Smooth muscle cell (in vitro differentiated cells): ENCODE measurements at regions not wholly inside any gene's neighbourhood (a gene's known extent, or its start where the extent isn't known, plus 50 kb on each side); places are given as distances from the start of the nearest gene placed in this dataset.
A peak's percentile ranks its signal among the peaks of the same experiment; 100 is the strongest.

ENCODE experiments used
- DNase-seq: peaks from one replicate; lab custom pipeline; 2025; ENCODE audit not compliant: unreplicated experiment; lab: John Stamatoyannopoulos, UW
- H2AFZ ChIP-seq: fragments of 200-600 bp; sonication (generic); 2 replicates; pipeline ENCODE4 v1.6.0; 2016; ENCODE audit warnings: antibody characterized with exemption, low read depth, mild to moderate bottlenecking
- H3F3A ChIP-seq: fragments of 200-600 bp; sonication (generic); 2 replicates; pipeline ENCODE4 v1.6.0; 2017; ENCODE audit warnings: antibody characterized with exemption, low read depth
- H3K27ac ChIP-seq: fragments of 200-600 bp; sonication (generic); 2 replicates; pipeline ENCODE4 v1.5.1; 2016; ENCODE audit warnings: low read depth, mild to moderate bottlenecking
- H3K27me3 ChIP-seq: fragments of 200-600 bp; sonication (generic); 2 replicates; pipeline ENCODE4 v1.6.1; 2016; ENCODE audit warnings: low read depth, mild to moderate bottlenecking
- H3K36me3 ChIP-seq: fragments of 200-600 bp; sonication (generic); 2 replicates; pipeline ENCODE4 v1.5.1; 2016; ENCODE audit warnings: low read depth
- H3K4me1 ChIP-seq: fragments of 200-600 bp; sonication (generic); 2 replicates; pipeline ENCODE4 v1.5.1; 2016; ENCODE audit warnings: low read depth
- H3K4me2 ChIP-seq: fragments of 200-600 bp; sonication (generic); 2 replicates; pipeline ENCODE4 v1.6.0; 2016; ENCODE audit warnings: mild to moderate bottlenecking
- H3K4me3 ChIP-seq: fragments of 200-600 bp; sonication (generic); 2 replicates; pipeline ENCODE4 v1.5.1; 2016; ENCODE audit warnings: mild to moderate bottlenecking
- H3K79me2 ChIP-seq: fragments of 200-600 bp; sonication (generic); 2 replicates; pipeline ENCODE4 v1.6.0; 2016; ENCODE audit warnings: low read depth, mild to moderate bottlenecking
- H3K9ac ChIP-seq: fragments of 200-600 bp; sonication (generic); 2 replicates; pipeline ENCODE4 v1.6.0; 2016; ENCODE audit warnings: low read depth
- H3K9me3 ChIP-seq: fragments of 200-600 bp; sonication (generic); replicated peaks from 2 replicates; pipeline ENCODE4 v1.5.1; 2016; ENCODE audit warnings: low read depth
- H4K20me1 ChIP-seq: fragments of 200-600 bp; sonication (generic); 2 replicates; pipeline ENCODE4 v1.6.0; 2016; ENCODE audit warnings: low read depth
- CTCF ChIP-seq: fragments of 200-600 bp; sonication (generic); IDR thresholded peaks from 2 replicates; pipeline ENCODE4 v1.5.1; 2017; ENCODE audit warnings: borderline replicate concordance, mild to moderate bottlenecking, antibody characterized with exemption; ENCODE audit not compliant: insufficient read depth, poor library complexity, severe bottlenecking
- WGBS: methylation state at CpG from one replicate; pipeline ENCODE4 v1.1.7; 2016; ENCODE audit warnings: low lambda C conversion rate; 5-methylcytosine and 5-hydroxymethylcytosine counted together

GRCh38 chr4:189445613-189446012, 495.1 kb upstream of the FRG1 start:
- H3K36me3 ChIP-seq, result no peaks in the 10 kb centered on the region
- peak overlapping the region; percentile 17 for H2AFZ ChIP-seq
- H3K9ac ChIP-seq, result no peak overlapping the region
- no peaks in the 10 kb centered on the region for H3K4me1 ChIP-seq
- no peak overlapping the region for H3K4me2 ChIP-seq
- peaks cover 6% of the 10 kb centered on the region for H3F3A ChIP-seq
- no peak overlapping the region for H3K4me3 ChIP-seq
- no peak for DNase-seq
- no peaks in the 10 kb centered on the region for H3K9me3 ChIP-seq
- H4K20me1 ChIP-seq, result no peaks in the 10 kb centered on the region
- no peak overlapping the region for H3K27ac ChIP-seq
- H3K79me2 ChIP-seq, result no peaks in the 10 kb centered on the region
- no peaks in the 10 kb centered on the region for H3K27me3 ChIP-seq
- TF ChIP-seq CTCF, result no peak

GRCh38 chr4:189463734-189464133, 476.9 kb upstream of the FRG1 start:
- Histone ChIP-seq H3K4me1 (no peaks in the 10 kb centered on the region), H3K36me3 (no peaks in the 10 kb centered on the region), H3K4me2 (no peak overlapping the region), H3F3A (no peaks in the 10 kb centered on the region), H3K27ac (no peak overlapping the region), H3K9ac (no peak overlapping the region), H2AFZ (no peak overlapping the region), H4K20me1 (no peaks in the 10 kb centered on the region), H3K79me2 (no peaks in the 10 kb centered on the region), H3K9me3 (no peaks in the 10 kb centered on the region), H3K4me3 (no peak overlapping the region), H3K27me3 (no peaks in the 10 kb centered on the region)
- DNase-seq, result no peak
- no peak for TF ChIP-seq CTCF
- 95% methylated on average over 12 of the region's 12 CpGs for WGBS

GRCh38 chr4:189494407-189494806, 446.3 kb upstream of the FRG1 start:
- no peak overlapping the region for H3K4me3 ChIP-seq
- WGBS, result 75% methylated on average over 2 of the region's 2 CpGs

More at GRCh38 chr4:189494407-189494806, 446.3 kb upstream of the FRG1 start:
- DNase-seq, result no peak
- Histone ChIP-seq H3K4me1 (no peaks in the 10 kb centered on the region), H3F3A (peaks cover 8% of the 10 kb centered on the region), H3K27ac (peak overlapping the region; percentile 40), H2AFZ (no peak overlapping the region), H3K4me2 (no peak overlapping the region), H3K9me3 (no peaks in the 10 kb centered on the region), H3K9ac (no peak overlapping the region), H3K36me3 (no peaks in the 10 kb centered on the region), H3K79me2 (no peaks in the 10 kb centered on the region), H3K27me3 (no peaks in the 10 kb centered on the region), H4K20me1 (no peaks in the 10 kb centered on the region)
- TF ChIP-seq CTCF, result no peak
